ENCODE measurements at regions not wholly inside any gene's neighbourhood (a gene's known extent, or its start where the extent isn't known, plus 50 kb on each side); places are given as distances from the start of the nearest gene placed in this dataset.

- TF ChIP-seq CTCF (IDR thresholded peaks at IDR 0.05) (no peak), POLR2A (IDR thresholded peaks at IDR 0.05) (no peak), EP300 (IDR thresholded peaks at IDR 0.05) (no peak), POLR2AphosphoS5 (IDR thresholded peaks at IDR 0.05) (no peak)
Measured at GRCh38 chr5:143569213-143569701, 165.8 kb upstream of the NR3C1 start.

Measured in sigmoid colon (tissue), 4 donors.